GM19239 (cell line): ENCODE measurements at regions not wholly inside any gene's neighbourhood (a gene's known extent, or its start where the extent isn't known, plus 50 kb on each side); places are given as distances from the start of the nearest gene placed in this dataset.
"Not testable (repeated sequence)": the region's sequence is repeated elsewhere in the genome, so short reads cannot be mapped to it uniquely, and the experiment has no call there.

Source experiments
- DNase-seq: peaks from one replicate; pipeline ENCODE4 v3.0.0; 2011; ENCODE audit warnings: low spot score; ENCODE audit not compliant: insufficient read length
- FAIRE-seq: peaks from 2 replicates; lab custom pipeline; 2011; peaks lifted over from hg19 to GRCh38; lab: Jason Lieb, UNC

DNA sequence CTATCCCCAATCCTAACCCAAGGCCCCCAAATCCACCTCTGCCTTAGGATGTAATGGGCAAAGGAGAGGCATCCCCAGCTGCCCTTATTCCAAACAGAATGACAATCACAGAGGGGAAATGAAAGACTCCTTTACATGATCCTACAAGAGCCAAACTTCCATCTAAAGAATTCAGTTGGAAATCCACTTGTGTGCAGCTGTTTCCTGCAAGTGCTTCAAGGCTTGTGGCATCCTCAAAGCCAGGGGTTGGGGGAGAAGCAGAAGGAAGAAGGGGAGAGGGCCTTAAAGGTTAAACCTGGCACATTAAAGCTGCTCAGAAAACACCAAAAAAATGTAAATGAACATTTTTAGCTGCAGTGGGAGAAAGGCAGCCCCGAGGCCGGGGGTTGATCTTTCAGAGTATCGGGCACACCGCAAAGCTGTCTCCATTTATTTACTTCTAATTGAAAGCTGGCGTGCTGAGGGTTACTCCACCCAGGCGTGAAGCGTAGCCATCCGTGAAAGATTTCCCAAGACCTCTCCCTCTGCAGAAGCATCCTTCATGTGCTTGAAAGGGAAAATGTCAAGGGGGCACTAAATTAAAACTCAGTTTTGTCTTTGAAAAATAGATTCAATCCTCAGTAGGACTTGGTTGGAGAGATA is 217.8 kb downstream of the SHQ1 start:
- DNase-seq = no peak
- FAIRE-seq = no peak

DNA sequence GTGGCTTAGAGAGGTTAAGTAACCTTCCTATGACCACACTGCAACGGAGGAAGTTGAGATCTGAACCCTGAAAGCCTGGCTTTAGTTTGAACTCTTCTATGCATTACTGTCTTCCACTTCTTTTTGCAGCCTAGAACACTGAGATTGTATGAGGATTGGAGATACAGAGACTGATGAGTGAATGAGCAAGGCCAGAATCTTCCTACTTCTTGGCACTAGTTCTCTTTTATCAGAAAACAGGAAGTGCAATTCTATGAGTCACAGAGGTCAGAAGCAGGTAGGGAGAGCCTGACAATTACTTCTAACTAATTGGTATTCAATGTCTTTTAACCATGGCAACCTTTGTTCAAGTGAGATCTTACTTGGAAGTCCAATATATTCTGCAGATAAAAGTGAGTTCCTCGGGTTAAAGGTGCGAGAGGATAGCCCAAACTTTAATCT is 219.0 kb downstream of the SHQ1 start:
- DNase-seq (no peak), FAIRE-seq (peak; percentile 74)

DNA sequence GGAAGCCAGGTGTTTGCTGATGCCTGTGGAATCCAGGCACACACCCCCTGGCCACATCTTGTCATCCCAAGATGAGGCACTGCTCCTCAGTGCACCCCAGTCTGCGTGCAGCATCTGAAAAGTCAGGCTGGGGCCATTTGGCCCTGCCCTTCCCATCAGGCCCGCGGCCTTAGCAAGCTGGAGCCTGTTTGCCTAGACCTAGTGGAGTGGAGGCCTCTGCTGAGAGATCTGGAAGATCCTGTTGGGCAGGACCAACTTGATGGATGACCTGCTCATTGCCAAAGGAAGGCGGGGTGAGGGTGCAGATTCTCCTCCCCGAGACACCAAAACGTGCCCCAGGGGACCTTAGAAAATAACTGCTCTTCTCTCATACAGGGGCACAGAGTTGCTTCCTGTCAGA is 220.2 kb downstream of the SHQ1 start:
- DNase-seq (no peak), FAIRE-seq (no peak)

DNA sequence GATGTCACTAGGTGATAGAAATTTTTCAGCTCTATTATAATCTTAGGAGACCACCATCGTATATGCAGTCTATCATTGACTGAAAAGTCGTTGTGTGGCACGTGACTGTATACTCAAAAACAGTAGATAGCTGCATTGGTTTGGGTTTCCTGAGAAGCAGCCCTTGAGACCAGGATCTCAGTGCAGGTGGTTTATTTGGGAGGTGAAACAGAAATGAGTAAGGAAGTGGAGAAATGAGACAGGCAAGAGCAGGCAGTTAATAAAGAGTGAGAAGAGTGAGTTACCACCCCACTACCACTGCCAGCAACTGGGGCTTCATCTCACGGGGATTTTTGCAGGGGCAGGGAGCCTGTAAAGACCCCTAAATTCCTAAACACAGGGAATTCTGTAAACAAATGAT is 221.0 kb downstream of the SHQ1 start:
- no peak for FAIRE-seq
- DNase-seq = no peak

DNA sequence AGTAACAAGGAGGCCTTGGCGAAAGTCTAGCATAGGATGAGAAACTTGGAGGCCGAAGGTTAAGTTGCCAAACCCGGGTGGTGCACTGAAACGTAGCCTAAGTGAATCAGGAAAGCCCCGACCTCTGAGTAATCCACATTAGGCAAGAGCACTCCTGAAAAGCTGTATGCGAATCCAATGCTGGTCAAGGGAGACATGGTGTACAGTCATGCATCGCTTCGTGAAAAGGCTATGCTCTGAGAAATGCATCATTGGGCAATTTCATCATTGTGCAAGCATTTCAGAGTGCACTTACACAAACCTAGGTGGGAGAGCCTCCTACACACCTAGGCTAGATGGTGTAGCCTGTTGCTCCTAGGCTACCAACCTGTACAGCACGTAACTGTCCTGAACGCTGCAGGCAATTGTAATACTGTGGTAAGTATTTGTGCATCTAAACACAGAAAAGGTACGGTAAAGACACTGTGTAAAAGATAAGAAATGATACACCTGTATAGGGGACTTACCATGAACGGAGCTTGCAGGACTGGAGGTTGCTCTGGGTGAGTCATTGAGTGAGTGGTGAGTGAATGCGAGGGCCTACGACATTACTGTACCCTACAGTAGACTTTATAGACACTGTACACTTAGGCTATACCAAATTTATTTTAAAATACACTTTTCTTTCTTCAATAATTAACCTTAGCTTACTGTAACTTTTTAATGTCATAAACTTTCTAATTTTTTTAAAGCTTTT is 222.5 kb downstream of the SHQ1 start:
- no peak for FAIRE-seq

DNA sequence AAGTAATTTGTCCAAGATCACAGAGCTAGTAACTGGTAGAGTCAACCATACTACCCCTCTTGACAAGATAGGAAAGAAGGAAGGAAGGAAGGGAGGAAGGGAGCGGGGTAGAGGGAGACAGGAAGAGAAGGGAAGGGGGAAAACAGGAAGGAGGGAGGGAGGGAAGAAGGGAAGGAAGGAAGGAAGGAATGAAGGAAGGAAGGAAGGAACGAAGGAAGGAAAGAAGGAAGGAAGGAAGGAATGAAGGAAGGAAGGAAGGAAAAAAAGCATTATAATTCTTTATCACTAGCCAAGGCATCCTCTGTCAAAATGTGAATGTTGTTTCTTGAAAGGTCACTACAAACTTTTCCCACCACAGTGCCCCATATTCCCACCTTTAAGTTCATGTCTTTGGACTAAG is 223.6 kb downstream of the SHQ1 start:
- no peak for FAIRE-seq

More for the DNA sequence above, 222.5 kb downstream of the SHQ1 start:
- DNase-seq = no peak

DNA sequence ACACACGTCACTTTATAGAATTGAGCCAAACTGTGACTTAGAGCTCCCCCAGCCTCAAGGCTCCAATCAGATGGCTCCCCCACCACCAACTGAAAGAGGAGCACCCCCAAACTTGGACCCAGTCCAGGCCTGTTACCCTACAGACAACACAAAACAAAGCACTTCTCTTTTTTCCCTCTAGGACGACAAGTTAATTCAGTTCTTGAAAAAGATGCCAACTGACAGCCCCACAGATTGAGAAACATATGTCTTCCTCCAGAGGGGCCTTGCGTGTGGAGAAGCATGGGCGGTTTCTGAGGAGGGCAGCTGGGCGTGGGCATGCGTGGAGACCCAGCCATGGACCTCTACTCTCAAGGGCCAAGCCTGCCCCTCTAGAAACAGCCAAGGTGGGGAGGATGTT is 229.5 kb downstream of the SHQ1 start:
- FAIRE-seq = no peak
- no peak for DNase-seq

More for the DNA sequence above, 223.6 kb downstream of the SHQ1 start:
- no peak for DNase-seq

DNA sequence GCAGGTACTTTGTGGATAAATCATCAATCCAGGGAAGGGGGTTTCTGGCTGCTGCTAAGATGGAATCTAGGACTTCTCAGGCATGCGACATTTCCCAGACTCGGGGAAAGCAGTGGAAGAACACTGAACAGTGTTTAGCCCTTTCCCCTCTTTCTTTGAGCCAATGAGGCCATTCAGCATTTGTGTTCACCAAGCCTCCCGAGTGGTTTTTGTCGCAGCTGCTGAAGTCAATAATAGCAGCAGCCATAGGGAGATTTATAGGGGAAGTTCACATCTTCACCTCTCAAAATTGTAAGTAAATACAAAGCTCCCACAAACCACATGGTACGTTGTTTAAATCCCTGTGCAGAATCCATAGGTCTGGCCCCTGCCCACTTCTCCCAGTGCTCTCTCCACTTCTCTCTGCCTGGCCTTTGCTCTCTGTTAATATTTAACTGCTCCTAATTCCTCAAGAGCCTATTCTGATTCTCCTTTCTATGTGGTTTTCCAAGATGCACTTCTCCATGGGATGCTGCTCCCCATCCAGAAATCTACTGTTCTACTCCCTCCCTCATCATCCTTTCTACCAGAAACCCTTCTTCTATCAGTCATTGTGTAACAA is 230.7 kb downstream of the SHQ1 start:
- no peak for FAIRE-seq
- no peak for DNase-seq

DNA sequence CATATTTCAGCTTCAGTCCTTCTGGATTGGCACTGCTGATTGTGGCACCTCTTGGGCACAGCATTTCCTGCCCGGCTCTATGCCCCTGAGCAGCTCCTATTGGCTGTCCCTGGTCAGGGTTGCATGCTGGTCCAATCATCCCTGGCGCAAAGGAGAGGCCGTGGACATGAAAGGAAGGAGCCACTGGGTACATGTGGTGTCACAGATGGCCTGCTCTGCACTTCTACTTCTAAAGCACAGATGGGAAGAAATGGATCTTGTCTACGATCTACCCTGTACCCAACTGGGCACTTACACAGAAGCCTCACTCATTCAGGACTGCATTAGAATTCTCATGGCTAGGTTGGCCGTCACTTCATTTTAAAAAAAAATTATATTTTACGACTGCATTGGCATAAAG is 232.5 kb downstream of the SHQ1 start:
- DNase-seq (no peak), FAIRE-seq (no peak)

DNA sequence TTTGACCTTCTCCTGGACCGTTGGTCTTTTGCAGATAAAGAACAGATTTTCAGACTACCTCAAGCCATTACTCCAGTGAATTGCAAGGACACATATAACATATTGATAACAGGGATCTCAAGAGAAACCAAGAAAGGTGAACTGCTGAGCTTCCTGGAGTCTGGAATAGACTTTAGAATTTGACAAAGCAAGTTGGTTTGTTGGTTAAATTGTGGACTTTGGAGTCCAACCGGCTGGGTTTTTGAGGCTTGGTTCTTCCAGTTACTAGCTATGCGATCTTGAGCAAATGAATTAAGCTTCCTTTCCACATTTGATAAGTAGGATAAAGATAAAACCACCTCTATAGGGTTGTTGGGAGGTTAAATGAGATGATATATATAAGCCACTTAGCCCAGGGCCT is 233.1 kb downstream of the SHQ1 start:
- no peak for FAIRE-seq
- DNase-seq = no peak

DNA sequence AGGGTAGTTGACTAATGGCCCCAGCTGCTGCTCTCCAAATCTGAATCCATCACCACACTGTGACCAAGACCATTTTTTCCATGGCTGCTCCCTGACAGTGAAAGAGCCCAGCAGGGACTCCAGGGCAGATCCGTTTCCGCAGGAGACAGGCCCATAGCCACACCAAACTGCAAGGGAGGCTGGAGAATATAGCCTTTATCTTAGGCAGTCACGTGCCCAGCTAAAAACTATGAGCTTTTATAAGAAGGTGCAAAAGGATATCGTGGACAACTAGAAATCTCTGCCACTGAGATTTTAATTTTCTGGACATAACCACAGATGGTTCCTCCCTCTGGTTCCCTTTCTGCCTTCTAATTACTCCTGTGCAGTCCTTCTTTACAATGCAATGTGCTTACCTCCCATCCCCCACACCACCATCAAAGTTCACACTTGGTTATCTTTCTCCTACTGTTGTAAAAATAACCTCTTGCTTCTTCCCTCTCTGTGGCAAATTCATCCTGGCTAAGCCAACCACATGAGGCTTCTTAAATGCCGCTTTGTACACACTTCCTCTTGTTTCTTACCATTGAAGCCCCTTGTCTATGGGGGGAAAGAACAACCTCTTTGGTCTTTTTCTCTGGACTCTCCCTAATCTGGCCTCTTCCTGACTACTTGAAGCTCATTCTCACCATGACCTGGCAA is 233.7 kb downstream of the SHQ1 start:
- DNase-seq = no peak
- FAIRE-seq = no peak

DNA sequence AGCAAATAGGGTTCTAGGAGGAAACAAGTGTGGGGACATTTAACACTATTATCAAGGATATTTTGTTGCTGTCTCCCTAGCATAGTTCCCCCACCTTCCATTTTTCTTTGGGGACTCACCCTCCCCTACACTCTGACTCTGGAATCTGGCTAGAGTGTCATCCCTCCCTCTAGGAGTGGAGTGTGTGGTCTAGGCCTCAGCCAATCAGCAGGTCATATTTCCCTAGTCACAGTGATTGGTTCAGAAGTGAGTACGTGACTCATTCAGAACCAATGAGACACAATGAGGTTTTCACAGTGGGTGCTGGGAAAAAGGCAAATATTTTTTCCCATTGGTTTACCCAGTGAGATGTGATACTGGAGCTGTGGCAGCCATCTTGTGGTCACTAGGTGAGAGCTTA is 234.4 kb downstream of the SHQ1 start:
- FAIRE-seq (no peak), DNase-seq (no peak)

DNA sequence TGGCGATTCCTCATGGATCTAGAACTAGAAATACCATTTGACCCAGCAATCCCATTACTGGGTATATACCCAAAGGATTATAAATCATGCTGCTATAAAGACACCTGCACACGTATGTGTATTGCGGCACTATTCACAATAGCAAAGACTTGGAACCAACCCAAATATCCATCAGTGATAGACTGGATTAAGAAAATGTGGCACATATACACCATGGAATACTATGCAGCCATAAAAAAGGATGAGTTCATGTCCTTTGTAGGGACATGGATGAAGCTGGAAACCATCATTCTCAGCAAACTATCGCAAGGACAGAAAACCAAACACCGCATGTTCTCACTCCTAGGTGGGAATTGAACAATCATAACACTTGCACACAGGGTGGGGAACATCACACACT is 239.1 kb downstream of the SHQ1 start:
- FAIRE-seq, DNase-seq: not testable (repeated sequence)

DNA sequence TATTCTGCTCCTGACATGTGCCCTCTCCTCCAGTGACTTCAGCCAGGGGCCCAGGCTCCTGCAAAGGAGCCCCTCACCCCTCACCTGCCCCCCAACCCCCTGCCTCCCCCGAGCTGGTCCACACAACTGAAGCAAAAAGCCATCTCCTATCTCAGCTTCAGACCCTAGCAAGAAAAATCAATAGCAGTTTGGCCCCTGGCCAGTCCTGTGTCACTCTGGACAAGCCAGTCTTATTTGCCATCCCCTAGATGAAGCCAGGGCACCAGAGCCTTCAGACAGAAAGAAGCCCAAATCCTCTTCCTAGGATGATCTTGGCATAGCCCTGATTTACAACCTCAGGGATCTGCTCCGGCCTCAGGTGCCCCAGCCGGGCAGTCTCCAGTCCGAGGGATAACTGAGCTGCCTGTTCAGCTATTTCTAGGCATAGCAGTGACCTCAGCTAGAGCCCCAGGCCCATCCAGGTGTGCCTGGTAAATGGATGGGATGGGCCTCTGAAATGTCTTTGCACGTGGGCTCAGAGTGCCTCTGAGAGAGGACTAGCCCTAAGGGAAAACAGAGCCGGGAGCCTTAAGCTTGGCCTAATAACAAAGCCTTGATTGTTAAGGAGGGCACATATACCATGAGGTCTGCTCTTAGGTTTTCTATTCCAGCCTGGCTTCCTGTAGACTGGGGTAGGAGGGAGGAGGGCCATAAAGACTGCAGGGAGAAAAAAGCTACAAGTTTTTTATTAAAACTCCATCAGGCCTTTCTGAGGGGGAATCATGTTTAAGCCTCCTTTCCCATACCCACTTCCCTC is 242.0 kb downstream of the SHQ1 start:
- no peak for FAIRE-seq
- no peak for DNase-seq

DNA sequence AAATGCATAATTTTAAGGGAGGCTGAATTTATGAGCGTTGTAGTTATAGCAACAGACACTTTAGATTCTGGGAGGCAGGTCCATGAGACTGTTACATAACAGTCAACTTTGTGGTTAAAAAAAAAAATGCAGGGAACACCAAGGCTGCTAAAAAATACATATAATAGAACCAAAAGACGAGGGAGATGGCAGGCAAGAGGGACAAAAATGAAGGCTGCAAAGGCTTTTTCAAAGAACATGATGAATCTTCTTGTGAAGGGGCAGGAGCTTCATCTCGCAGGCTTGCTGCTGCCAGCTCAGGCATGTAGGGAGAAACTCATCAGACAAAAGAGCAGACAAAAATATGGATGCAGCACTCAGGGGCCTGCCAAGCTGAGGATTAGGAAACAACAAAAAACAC is 243.9 kb downstream of the SHQ1 start:
- DNase-seq = no peak
- no peak for FAIRE-seq

DNA sequence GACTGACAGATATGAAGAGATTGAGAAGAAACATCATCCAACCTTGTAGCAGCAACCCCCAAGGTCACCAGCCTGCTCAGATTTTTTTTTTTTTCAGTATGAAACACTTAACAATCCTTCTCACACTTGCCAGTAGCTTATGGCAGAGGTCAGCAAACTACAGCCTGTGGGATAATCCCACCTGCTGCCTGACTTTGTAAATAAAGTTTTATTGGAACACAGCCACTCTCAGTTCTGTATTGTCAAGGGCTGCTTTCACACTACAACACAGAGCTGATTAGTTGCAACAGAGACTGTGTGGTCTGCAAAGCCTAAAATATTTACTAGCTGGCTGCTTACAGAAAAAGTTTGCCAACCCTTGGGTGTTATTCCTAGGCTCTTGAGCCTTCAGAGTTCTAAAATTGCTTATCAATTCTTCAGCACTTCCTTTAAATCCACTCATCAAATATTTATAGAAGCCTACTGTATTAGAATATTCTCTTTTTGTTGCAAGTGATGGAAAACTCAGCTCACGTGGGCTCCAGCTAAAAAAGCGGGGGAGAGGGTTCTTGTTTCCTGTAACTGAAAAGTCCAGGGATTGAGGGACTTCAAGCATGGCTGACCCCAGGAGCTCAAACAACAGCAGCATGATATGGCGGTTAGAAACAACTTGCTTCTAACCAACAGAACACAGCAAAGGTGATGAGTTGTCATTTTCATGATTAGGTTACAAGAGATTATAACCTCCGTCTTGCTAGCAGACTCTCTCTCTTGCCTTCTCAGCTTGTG is 246.1 kb downstream of the SHQ1 start:
- DNase-seq (no peak), FAIRE-seq (no peak)

DNA sequence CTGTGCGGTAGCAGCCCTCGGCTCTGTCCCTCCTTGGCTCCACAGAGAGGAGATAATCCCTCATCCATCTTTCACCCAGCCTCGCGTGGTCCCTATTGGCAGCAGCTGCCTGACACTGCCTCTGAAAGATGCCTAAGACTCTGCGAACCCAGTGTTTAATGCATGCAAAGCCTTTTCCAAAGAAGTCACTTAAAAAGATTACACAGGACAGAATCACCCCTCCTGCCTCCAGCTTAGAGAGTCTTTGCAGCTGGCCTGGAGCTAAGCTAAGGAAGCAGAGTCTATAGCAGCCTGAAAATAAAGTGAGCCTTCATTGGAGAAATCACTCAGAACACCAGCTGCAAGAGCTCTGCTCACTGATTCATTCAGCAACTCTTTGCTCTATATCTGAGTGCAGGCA is 247.2 kb downstream of the SHQ1 start:
- DNase-seq (no peak), FAIRE-seq (no peak)

DNA sequence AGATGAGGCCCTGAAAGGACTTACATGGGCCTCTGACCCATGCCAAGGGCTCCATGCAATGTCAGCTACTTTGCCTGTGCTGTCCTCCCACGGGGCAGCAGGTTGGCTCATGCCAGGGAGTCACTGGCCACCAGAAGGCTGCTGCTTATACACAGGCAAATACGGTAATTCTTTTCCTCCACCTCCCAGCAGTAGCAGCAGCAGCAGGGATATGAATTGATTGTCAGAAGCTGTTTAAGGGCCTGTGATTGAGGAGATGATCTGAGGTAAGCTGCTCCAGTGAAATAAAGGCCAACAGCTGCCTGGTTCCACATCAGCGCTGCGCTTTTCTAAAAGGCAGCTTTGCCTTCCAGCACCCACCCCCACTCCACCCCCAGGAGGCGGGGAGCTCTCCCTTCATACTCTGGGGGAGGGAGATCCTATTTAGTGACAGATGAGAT is 250.5 kb downstream of the SHQ1 start:
- FAIRE-seq = no peak
- DNase-seq = no peak

DNA sequence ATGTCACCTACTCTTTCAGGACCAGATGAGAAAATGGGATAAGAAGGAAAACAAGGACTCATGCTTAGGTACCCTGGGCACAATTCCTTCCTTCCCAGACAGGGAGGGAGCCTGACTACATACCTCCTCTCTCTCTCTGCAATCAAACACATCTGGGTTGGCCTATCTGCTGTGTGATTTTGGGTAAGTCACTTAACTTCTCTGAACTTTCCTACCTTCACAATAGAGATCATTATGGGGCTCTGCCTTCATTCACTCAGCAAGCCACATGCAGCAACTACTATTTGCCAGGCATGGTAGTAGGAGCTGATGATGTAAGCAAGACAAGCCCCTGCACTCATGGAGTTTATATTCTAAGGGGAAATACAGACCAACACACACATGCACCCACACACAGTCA is 251.2 kb downstream of the SHQ1 start:
- no peak for FAIRE-seq
- no peak for DNase-seq
